ENCODE measurements at regions not wholly inside any gene's neighbourhood (a gene's known extent, or its start where the extent isn't known, plus 50 kb on each side); places are given as distances from the start of the nearest gene placed in this dataset.

DNA sequence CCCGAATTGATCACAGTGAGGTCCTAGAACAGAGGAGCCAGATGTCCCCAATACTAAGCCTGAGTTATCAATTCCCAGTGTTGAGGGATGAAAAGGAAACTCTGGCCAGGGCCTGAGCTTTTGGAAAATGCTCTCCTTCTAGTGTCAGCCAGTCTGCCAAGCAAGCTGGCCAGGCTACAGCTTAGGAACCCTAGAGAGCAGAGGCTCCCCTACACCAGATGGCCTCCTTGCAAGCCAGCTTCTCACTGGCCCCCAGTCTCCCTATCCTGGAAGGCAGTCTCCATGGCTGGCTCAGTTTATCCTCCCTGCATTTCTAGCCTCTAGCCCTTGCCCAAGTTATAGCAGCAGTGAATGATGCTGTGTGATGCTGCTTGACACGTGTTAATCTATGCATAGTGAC is 204.7 kb upstream of the WWC1 start:
- TF ChIP-seq, protein P1, sequence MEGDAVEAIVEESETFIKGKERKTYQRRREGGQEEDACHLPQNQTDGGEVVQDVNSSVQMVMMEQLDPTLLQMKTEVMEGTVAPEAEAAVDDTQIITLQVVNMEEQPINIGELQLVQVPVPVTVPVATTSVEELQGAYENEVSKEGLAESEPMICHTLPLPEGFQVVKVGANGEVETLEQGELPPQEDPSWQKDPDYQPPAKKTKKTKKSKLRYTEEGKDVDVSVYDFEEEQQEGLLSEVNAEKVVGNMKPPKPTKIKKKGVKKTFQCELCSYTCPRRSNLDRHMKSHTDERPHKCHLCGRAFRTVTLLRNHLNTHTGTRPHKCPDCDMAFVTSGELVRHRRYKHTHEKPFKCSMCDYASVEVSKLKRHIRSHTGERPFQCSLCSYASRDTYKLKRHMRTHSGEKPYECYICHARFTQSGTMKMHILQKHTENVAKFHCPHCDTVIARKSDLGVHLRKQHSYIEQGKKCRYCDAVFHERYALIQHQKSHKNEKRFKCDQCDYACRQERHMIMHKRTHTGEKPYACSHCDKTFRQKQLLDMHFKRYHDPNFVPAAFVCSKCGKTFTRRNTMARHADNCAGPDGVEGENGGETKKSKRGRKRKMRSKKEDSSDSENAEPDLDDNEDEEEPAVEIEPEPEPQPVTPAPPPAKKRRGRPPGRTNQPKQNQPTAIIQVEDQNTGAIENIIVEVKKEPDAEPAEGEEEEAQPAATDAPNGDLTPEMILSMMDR (IDR thresholded peaks at IDR 0.05): no peak
- H3K4me3 ChIP-seq: no peak overlapping the region

DNA sequence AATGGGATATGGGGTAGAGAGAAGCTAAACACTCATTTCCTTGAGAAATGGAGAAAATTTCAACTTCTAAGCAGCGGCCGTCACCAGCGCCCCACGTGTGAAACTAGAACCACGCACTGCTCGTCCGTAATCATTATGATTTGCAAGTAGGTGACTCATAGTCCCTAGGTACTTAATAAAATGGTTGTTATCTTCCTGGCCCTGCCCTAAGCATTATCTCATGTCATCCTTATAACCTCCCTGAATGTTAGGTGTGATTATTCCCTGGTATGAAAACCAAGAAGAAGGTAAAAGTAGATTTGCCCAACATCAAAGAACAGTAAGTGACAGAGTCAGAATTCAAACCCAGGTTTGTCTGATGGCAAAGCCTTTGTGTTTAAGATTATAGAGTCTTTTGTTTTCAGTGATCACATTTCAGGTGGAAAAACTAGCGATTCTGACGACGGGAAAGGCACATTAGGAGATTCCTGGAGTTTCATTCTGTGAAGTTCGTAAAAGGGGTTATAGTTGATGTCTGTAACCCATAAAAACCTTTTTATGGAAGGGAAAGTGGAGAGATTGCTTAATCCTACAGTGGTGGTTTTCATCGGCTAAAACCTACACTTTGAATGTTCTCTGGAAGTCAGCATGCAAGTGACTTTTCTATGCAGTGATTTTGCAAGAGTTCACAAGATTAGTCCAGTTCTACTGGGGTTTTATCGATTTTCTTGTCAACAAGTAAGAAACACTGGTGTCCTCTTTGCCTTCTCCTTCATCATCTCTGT is 202.9 kb upstream of the WWC1 start:
- no peak overlapping the region for H3K27ac ChIP-seq
- no peak for DNase-seq (ENCODE audit: low spot score)
- no peak overlapping the region for H3K4me3 ChIP-seq
- TF ChIP-seq, protein P1 (IDR thresholded peaks at IDR 0.05): no peak

More for the DNA sequence above, 204.7 kb upstream of the WWC1 start:
- no peak for DNase-seq (ENCODE audit: low spot score)
- H3K27ac ChIP-seq: no peak overlapping the region

DNA sequence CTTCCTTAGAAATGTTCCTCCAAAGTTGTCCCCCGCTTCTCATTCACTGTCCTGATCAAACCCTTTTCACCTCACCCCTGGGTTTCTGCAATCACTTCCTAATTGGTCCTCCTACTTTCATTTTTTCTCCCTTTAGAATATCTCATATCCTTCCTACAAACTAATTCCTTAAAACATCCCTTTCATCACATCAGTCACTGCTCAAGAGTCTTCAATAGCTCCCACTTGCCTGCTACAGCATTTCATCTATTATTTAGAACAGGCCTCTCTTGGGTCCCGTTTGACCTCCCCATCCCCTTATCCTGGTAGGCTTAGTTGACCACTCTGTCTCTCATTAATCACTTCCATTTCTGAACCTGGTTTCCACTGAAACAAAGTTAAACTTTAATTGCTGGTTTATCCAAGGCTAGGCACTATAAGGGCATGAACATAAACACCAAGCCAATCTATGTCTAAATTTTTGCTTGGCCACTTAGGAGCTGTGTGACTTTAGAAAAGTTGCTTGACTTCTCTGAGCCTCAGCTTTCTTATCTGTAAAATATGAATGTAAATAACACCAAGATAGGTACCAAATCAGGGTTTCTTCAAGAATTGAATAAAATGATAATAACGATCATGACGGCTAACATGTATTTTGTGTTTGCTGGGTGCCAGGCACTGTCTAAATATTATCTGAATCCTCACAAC is 202.1 kb upstream of the WWC1 start:
- Histone ChIP-seq H3K27ac (no peak overlapping the region), H3K4me3 (no peak overlapping the region)
- DNase-seq (ENCODE audit: low spot score): no peak
- TF ChIP-seq, protein P1 (IDR thresholded peaks at IDR 0.05): no peak

DNA sequence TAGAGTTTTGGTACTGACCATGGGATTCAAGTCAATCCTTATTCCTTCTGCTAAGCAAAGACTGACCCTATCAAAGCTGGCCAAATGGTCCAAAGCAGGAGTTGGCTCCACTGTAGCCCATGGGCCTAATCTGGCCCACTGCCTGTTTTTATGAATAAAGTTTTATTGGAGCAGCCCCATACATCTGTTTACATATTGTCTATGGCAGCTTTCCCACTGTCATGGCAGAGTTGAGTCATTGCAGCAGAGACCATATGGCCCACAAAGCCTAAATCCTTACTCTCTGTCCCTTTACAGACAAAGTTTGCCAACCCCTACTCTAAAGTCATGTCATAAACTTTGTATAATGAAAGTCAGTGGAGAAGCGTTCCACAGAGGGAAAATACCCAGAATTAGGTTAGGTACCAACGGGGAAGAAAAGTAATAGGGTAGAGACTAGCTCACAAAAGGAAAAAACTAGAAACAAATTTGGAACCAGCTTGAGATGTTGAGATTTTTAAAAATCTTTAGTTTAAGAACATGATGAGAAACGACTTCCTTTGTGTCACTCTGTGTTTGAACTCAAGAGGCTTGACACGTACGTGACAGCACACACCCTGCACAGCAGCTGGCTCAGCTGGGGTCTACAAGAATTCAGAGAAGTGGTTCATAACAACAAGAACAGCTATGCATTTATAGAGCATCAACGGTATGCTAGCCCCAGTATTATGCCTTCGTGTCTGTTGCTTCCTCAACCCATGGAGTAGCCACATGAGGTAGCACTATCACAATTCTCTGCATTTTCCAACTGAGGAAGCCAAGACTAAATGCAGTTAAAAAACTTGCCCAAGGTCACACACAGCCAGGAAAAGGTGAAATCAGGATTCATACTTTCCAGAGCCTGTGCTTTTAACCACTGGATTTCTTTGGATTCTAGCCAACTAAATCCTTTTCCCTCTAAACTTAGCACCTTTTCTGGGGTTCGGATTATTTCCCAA is 198.9 kb upstream of the WWC1 start:
- Histone ChIP-seq H3K4me3 (no peak overlapping the region), H3K27ac (no peak overlapping the region)
- TF ChIP-seq, protein P1 (IDR thresholded peaks at IDR 0.05): no peak
- no peak for DNase-seq (ENCODE audit: low spot score)

DNA sequence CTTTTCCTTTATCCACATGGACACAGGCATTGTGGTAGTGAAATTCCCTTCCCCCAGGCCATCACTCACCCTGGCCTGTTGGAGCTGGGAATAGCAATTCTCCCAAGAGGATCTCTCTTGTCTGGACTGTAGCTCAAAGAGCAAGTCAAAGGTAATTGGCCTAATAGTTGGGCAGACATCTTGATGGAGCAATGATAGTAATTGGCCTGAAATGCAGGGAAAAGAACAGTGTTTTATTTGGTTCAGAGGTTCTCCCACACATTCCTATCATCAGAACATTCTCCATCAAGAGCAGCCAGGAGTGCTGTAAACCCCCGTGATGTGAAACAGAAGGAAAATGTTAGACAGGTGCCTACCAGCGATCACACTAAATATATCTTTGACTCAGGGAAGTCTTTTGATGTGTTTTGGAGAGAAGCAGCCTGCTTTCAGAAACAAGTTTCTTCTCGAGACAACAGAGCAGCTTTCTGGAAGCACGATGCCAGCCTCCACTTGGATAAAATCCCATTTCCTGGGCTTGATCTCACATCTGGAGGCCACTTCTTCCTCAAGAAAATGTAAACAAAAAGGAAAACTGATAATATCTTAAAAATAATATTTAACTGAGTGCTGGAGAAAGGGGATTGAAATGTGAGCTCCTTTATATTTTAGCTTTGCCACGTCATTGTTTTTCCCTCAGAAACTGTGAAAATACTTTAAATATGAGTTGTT is 198.1 kb upstream of the WWC1 start:
- no peak for DNase-seq (ENCODE audit: low spot score)
- Histone ChIP-seq H3K4me3 (no peak overlapping the region), H3K27ac (no peak overlapping the region)
- TF ChIP-seq, protein P1 (IDR thresholded peaks at IDR 0.05): no peak

DNA sequence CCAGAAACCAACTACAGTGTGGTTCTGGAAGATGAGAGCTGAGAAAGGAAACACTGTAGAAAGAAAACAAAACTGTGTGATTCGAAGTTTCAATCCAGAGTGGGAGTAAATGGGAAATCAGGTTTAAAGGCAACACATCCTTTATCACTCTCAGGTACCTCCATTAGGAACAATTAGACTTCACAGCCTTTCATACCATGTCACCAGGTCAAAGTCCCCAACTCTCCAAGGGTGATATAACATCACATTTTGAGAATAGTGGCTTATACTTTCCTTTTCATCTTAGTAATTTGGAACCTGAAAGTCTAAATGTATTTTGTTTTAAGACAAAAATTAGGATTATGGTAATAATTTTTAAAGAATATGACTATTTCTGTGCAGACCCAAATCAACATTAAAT is 194.9 kb upstream of the WWC1 start:
- TF ChIP-seq, protein P1 (IDR thresholded peaks at IDR 0.05): no peak

More for the DNA sequence above, 194.9 kb upstream of the WWC1 start:
- DNase-seq (ENCODE audit: low spot score): no peak
- no peak overlapping the region for H3K4me3 ChIP-seq
- no peak overlapping the region for H3K27ac ChIP-seq
